Gastroesophageal sphincter (tissue), 4 donors: ENCODE measurements at regions not wholly inside any gene's neighbourhood (a gene's known extent, or its start where the extent isn't known, plus 50 kb on each side); places are given as distances from the start of the nearest gene placed in this dataset.
"Not testable (repeated sequence)": the region's sequence is repeated elsewhere in the genome, so short reads cannot be mapped to it uniquely, and the experiment has no call there.

Experiments used
- ATAC-seq: fragments of 150-250 bp; one replicate; pipeline ENCODE4 v1.9.1; 2016; ENCODE audit warnings: mild to moderate bottlenecking, moderate library complexity
- H3K27ac ChIP-seq, 4 donors: fragments of 200-600 bp; sonication (generic) in 3 of 4; 1 replicate in 3 of 4; 2 replicates in 1 of 4; pipeline ENCODE4 v1.5.1; 2016 to 2019
- H3K27me3 ChIP-seq: fragments of 200-600 bp; sonication (generic); one replicate; pipeline ENCODE4 v1.5.1; 2019
- H3K36me3 ChIP-seq, 2 donors: fragments of 200-600 bp; sonication (generic); one replicate each; pipeline ENCODE4 v1.5.1; 2019; ENCODE audit warnings: control low read depth in 1 of 2
- H3K4me1 ChIP-seq, 3 donors: fragments of 200-600 bp; sonication (generic); 1 replicate in 2 of 3; 2 replicates in 1 of 3; pipeline ENCODE4 v1.5.1; 2016 to 2019; ENCODE audit warnings: control low read depth in 2 of 3
- H3K4me3 ChIP-seq, 2 donors: fragments of 200-600 bp; sonication (generic); one replicate each; pipeline ENCODE4 v1.5.1; 2019; ENCODE audit warnings: mild to moderate bottlenecking in 1 of 2, moderate library complexity in 1 of 2
- H3K9me3 ChIP-seq, 3 donors: fragments of 200-600 bp; sonication (generic); one replicate each; pipeline ENCODE4 v1.5.1; 2017 to 2019; ENCODE audit warnings: control low read depth in 2 of 3
- CTCF ChIP-seq, 4 experiments: fragments of 200-600 bp in 2 of 4; fragments of 450-650 bp in 2 of 4; sonication (generic) in 1 of 4; IDR thresholded peaks; one replicate each; pipeline ENCODE4 v1.5.1; 2017 to 2019; ENCODE audit warnings: antibody characterized with exemption in 4 of 4, mild to moderate bottlenecking in 2 of 4, moderate library complexity in 2 of 4
- EP300 ChIP-seq: sonication (generic); formaldehyde crosslinking; IDR thresholded peaks from one replicate; pipeline ENCODE4 v1.6.1; 2017; ENCODE audit warnings: antibody characterized with exemption, mild to moderate bottlenecking
- POLR2A ChIP-seq, 2 donors: fragments of 450-650 bp; IDR thresholded peaks; one replicate each; pipeline ENCODE4 v1.6.1; 2017; ENCODE audit warnings: antibody characterized with exemption in 2 of 2, mild to moderate bottlenecking in 2 of 2, moderate library complexity in 1 of 2
- POLR2AphosphoS5 ChIP-seq: sonication (generic); formaldehyde crosslinking; IDR thresholded peaks from one replicate; pipeline ENCODE4 v1.6.1; 2017; ENCODE audit warnings: antibody characterized with exemption
- WGBS, 2 donors: methylation state at CpG; one replicate each; pipeline ENCODE4 v1.1.5; 2018; ENCODE audit warnings: low coverage in 1 of 2; 5-methylcytosine and 5-hydroxymethylcytosine counted together

GRCh38 chr12:87585882-87586557 is 443.2 kb downstream of the C12orf50 start:
- Histone ChIP-seq H3K36me3 (no peaks in the 10 kb centered on the region), H3K9me3 (peaks cover 0 to 5% (median 0%) of the 10 kb centered on the region in 3 donors), H3K27ac (no peak overlapping the region), H3K27me3 (no peaks in the 10 kb centered on the region), H3K4me3 (no peak overlapping the region), H3K4me1 (no peaks in the 10 kb centered on the region)
- ATAC-seq, result no peak
- no peak for TF ChIP-seq POLR2A (IDR thresholded peaks at IDR 0.05)
- no peak for TF ChIP-seq CTCF (IDR thresholded peaks at IDR 0.05)
- TF ChIP-seq EP300, result no peak
- TF ChIP-seq POLR2AphosphoS5, result no peak
- WGBS, 2 donors, result 54 to 56% methylated on average over 2 of the region's 2 CpGs

DNA sequence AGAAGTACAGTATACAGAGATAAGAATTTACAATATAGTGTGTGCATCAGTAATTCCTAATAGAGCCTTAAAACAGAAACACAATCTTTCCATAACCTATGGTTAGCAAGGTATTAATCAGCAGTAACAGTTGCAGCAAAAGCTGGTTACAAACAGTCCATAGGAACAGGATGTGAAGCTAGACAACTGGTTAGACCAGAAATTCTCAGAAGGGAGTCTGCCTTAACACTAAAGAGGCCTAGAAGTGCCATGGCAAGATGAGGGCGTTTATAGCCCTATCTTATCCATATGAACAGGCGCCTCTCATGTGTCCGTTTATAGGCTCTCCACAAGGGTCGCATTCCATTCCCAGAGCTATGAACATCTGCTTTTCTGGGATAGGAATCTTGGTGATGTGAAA is 450.1 kb downstream of the C12orf50 start:
- not testable (repeated sequence) for H3K27me3 ChIP-seq, H3K9me3 ChIP-seq, H3K36me3 ChIP-seq, H3K27ac ChIP-seq, H3K4me1 ChIP-seq, ATAC-seq, H3K4me3 ChIP-seq
- WGBS, 2 donors, result 92 to 100% methylated on average over 2 to 4 of the region's 4 CpGs

DNA sequence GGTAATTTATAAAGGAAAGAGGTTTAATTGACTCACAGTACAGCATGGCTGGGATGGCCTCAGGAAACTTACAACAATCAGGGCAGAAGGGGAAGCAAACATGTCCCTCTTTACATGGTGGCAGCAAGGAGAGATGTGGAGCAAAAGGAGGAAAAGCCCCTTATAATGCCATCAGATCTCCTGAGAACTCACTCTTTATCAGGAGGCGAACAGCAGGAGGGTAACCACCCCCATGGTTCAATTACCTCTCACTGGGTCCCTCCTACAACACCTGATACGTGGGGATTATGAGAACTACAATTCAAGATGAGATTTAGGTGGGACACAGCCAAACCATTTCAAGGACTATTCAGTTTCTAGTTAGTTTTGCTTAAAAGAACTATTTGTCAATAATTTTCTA is 453.3 kb downstream of the C12orf50 start:
- ATAC-seq, result no peak
- no peaks in the 10 kb centered on the region for H3K27me3 ChIP-seq

DNA sequence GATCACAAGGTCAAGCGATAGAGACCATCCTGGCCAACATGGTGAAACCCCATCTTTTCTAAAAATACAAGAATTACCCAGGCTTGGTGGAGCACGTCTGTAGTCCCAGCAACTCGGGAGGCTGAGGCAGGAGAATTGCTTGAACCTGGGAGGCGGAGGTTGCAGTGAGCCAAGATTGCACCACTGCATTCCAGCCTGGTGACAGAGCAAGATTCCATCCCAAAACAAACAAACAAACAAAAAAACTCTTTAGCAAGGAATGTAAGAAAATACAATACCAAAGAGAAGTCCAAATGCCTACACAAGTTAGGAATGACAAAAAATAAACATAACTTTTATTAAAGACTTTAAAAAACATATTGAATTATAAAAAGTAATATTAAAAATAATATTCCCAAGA is 462.3 kb downstream of the C12orf50 start:
- H3K27ac ChIP-seq, ATAC-seq, H3K36me3 ChIP-seq, H3K9me3 ChIP-seq, H3K4me3 ChIP-seq, H3K27me3 ChIP-seq, H3K4me1 ChIP-seq: not testable (repeated sequence)
- WGBS, 2 donors, result 81 to 95% methylated on average over 4 of the region's 4 CpGs

More for the DNA sequence above, 453.3 kb downstream of the C12orf50 start:
- H3K4me1 ChIP-seq, result no peaks in the 10 kb centered on the region
- TF ChIP-seq EP300, result no peak
- TF ChIP-seq CTCF (IDR thresholded peaks at IDR 0.05), result no peak
- no peak for TF ChIP-seq POLR2AphosphoS5
- TF ChIP-seq POLR2A (IDR thresholded peaks at IDR 0.05), result no peak
- WGBS, 2 donors, result 38 to 74% methylated on average over 1 to 2 of the region's 2 CpGs
- H3K4me3 ChIP-seq, result no peak overlapping the region
- H3K9me3 ChIP-seq, result no peaks in the 10 kb centered on the region
- H3K36me3 ChIP-seq, result no peaks in the 10 kb centered on the region
- H3K27ac ChIP-seq, result no peak overlapping the region

DNA sequence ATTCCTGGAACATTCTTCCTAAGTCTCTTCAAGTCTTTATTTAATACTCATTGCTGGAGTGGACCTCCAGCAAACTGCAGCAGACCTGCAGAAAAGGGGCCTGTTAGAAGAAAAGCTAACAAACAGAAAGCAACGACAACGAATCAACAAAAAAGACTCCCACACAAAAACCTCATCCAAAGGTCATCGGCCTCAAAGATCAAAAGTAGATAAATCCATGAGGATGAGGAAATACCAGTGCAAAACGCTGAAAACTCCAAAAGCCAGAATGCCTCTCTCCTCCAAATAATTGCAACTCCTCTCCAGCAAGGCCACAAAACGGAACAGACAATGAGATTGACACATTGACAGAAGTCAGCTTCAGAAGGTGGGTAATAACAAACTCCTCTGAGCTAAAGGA is 472.2 kb downstream of the C12orf50 start:
- Histone ChIP-seq H3K4me3 (no peak overlapping the region), H3K4me1 (no peaks in the 10 kb centered on the region), H3K36me3 (no peaks in the 10 kb centered on the region), H3K27me3 (no peaks in the 10 kb centered on the region), H3K27ac (no peak overlapping the region), H3K9me3 (no peaks in the 10 kb centered on the region)
- WGBS, 2 donors, result 44 to 86% methylated on average over 1 to 2 of the region's 5 CpGs
- TF ChIP-seq EP300, result no peak
- TF ChIP-seq POLR2A (IDR thresholded peaks at IDR 0.05), result no peak
- no peak for TF ChIP-seq POLR2AphosphoS5
- no peak for TF ChIP-seq CTCF (IDR thresholded peaks at IDR 0.05)
- ATAC-seq, result no peak

- not testable (repeated sequence) for ATAC-seq
- WGBS, 2 donors, result 80 to 96% methylated on average over 3 of the region's 5 CpGs
These were observed 498.0 kb downstream of the C12orf50 start for GRCh38 chr12:87531213-87531612.

More at GRCh38 chr12:87531213-87531612, 498.0 kb downstream of the C12orf50 start:
- not testable (repeated sequence) for H3K27me3 ChIP-seq, H3K4me3 ChIP-seq, H3K4me1 ChIP-seq, H3K36me3 ChIP-seq, H3K27ac ChIP-seq
- H3K9me3 ChIP-seq, result peaks cover 0 to 12% (median 0%) of the 10 kb centered on the region in 3 donors
